AG09319 (cell line): ENCODE measurements at regions not wholly inside any gene's neighbourhood (a gene's known extent, or its start where the extent isn't known, plus 50 kb on each side); places are given as distances from the start of the nearest gene placed in this dataset.

Source experiments
- DNase-seq: peaks from one replicate; pipeline ENCODE4 v3.0.0-alpha.2; 2010; ENCODE audit warnings: low read depth; ENCODE audit errors: extremely low read depth
- TF ChIP-seq, protein P1 (sequence below): IDR thresholded peaks from 2 replicates; pipeline ENCODE4 v1.5.1; 2011; ENCODE audit warnings: low read depth, mild to moderate bottlenecking, inconsistent platforms, low read length, moderate library complexity

DNA sequence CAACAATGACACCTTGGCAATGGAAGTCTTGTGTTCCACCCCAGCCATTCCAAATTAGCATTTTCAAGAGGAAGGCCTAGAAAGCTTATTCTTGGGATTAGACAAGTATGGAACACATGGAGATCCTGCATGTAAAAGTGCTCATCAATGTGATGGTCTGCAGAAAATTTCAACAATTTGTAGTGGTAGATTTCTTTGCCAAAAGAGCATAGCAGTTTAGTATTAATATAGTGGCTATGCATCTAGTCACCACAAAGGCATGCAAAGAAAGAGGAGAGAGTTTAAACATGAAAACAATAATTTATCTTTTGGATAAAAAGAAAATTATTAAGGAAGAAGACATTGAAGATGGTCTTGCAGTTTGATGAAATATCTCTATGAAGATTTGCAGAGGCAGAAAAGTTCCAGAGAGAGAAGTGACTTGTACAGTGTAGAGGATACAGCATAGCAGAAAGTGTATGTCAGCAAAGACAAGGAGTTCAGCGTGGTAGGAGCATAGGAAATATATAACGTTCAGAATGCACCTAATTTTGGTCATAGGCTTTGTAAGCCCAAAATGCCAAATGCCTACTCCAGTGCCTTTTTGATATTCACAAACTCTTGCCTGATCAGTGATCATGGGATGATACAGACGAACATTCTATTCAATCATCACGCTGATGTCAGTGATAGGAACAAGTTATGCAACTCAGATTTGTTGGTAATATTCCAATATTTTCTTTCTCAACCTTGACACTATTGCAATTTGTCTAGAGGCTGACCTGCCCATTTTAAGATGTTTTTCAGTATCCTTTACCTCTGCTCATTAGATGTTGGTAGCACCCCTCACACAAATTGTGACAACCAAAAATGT is 727.9 kb upstream of the SOX9 start:
- TF ChIP-seq, protein P1, sequence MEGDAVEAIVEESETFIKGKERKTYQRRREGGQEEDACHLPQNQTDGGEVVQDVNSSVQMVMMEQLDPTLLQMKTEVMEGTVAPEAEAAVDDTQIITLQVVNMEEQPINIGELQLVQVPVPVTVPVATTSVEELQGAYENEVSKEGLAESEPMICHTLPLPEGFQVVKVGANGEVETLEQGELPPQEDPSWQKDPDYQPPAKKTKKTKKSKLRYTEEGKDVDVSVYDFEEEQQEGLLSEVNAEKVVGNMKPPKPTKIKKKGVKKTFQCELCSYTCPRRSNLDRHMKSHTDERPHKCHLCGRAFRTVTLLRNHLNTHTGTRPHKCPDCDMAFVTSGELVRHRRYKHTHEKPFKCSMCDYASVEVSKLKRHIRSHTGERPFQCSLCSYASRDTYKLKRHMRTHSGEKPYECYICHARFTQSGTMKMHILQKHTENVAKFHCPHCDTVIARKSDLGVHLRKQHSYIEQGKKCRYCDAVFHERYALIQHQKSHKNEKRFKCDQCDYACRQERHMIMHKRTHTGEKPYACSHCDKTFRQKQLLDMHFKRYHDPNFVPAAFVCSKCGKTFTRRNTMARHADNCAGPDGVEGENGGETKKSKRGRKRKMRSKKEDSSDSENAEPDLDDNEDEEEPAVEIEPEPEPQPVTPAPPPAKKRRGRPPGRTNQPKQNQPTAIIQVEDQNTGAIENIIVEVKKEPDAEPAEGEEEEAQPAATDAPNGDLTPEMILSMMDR, result no peak
- no peak for DNase-seq

DNA sequence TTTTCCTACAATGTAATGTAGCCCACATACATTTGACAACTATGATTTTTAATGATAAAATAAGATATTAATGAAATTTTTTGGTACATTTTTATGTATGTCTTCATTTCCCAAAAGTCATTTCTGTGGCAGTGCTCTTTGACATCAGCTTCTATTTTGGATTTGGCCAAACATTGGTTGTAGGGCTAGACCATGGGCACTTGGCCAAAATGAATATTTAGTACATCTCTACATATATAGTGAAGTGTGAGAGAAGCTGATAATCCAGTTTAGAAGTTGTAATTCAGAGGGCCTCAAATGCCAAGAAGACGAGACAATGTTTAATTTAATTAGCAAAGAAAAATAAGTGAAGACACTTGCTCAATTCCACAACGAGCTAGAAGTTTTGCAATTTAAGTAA is 724.9 kb upstream of the SOX9 start:
- DNase-seq, result no peak
- TF ChIP-seq, protein P1, result no peak

DNA sequence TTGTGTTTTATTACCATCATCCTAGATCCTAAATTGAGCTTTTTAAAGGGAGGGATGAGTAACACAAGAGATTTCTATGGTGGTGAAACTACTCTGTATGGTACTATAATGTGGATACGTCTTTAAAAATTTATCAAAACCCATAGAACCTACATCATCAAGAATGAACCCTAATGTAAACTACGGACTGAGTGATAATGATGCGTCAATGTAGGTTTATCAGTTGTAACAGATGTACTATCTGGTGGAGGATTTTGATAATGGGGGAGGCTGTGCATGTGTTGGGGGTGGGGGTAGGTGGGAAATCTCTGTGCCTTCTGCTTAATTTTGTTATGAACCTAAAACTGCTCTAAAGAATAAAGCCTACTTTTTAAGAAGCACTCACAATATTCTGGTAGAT is 724.1 kb upstream of the SOX9 start:
- TF ChIP-seq, protein P1, result no peak
- DNase-seq, result no peak

DNA sequence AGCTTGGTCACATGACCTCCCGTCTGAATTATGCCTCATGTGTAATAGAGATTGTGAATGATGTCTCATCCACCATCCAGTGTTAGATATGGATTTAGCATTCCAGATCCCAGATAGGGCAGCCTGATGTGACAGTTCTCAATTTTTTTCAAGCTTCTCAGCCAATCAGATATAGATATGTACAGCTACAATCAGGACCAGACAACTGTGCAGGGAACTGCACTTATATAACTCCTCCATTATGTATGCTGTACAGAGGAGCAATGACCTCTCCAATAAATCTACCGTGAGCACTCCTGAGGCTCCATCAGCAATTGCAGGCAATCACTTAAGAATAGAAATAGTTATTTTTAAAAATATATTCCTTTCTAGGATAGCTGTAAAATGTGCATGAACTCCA is 722.8 kb upstream of the SOX9 start:
- TF ChIP-seq, protein P1, result no peak

DNA sequence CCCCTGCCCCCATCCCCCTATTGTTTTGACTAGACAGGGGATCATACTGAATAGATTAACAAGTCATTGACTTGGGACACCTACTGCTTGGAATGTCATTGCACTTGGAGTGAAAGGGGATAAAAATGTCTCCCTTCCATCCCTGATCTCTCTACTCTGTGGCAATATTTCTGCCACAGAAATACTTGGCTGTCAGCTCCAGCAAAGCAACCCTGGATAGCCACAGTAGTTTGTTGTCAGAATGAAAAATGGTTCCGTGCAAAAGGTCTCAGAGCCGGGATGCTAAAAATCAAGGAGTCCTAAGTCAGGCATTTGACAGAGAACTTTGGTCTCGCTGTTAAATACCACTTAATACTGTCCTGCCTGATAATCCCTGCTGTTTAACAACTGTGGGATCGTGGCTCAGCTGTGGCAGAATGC is 722.0 kb upstream of the SOX9 start:
- no peak for DNase-seq
- TF ChIP-seq, protein P1, result no peak

More for the DNA sequence above, 722.8 kb upstream of the SOX9 start:
- no peak for DNase-seq

DNA sequence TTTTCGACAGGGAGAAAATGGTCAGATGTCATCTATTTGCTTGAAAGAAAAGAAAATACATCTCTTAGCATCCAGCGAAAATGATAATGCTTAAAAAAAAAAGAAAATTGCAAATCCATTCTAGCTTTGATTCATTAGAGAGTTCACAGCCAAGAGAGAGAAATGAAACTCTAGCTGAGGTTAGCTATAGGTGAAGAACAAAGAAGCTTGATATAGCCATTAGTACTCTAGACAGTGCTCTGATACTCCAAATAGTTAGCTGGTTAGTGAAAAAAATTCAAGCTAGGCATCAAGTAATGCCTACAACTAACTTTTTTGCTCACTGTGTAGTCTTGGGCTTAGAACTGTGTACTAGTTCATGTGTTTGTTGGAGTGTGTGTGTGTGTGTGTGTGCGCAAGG is 721.6 kb upstream of the SOX9 start:
- TF ChIP-seq, protein P1, result no peak
- DNase-seq, result no peak

DNA sequence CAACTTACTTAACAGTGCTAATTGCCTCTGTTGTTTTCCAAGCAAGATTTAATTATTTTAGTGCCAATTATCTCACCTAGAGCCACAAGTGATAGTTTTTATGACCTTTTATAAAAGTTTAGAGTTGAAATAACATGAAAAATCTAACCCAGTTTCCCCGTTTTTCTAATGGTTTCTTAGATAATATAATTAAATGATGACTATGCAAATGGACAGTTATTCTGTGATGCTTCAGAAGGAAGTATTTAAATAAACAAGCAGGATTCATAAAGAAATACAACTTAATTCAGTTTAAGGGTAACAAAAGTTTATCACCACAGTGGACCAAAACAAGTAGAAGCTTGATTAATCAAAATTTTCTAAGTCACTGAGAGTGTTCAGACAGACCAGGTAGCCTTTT is 721.2 kb upstream of the SOX9 start:
- no peak for DNase-seq
- TF ChIP-seq, protein P1, result no peak
